GM21737 (cell line): ENCODE measurements at regions not wholly inside any gene's neighbourhood (a gene's known extent, or its start where the extent isn't known, plus 50 kb on each side); places are given as distances from the start of the nearest gene placed in this dataset.

Experiments
- ATAC-seq: cut with Tn5 transposase; IDR thresholded peaks from one replicate; pipeline ENCODE4 v1.9.1; 2021; ENCODE audit warnings: mild to moderate bottlenecking, moderate library complexity; ENCODE audit not compliant: unreplicated experiment

- no peak for ATAC-seq
Measured at GRCh38 chr1:30488324-30488913, 235.0 kb downstream of the MATN1 start.

- ATAC-seq: no peak
Measured at GRCh38 chr1:30487042-30487441, 236.3 kb downstream of the MATN1 start.

GRCh38 chr1:30485072-30485471, 238.3 kb downstream of the MATN1 start:
- ATAC-seq: no peak

GRCh38 chr1:30484668-30485067, 238.7 kb downstream of the MATN1 start:
- no peak for ATAC-seq

GRCh38 chr1:30479575-30479974, 243.8 kb downstream of the MATN1 start:
- no peak for ATAC-seq

GRCh38 chr1:30478799-30479563, 244.4 kb downstream of the MATN1 start:
- ATAC-seq: no peak

GRCh38 chr1:30478283-30478682, 245.1 kb downstream of the MATN1 start:
- ATAC-seq: no peak

GRCh38 chr1:30477588-30477987, 245.8 kb downstream of the MATN1 start:
- ATAC-seq: no peak

GRCh38 chr1:30476911-30477459, 246.4 kb downstream of the MATN1 start:
- ATAC-seq: no peak

GRCh38 chr1:30476476-30476875, 246.9 kb downstream of the MATN1 start:
- no peak for ATAC-seq

GRCh38 chr1:30475966-30476365, 247.4 kb downstream of the MATN1 start:
- ATAC-seq: no peak

- ATAC-seq: no peak
Measured at GRCh38 chr1:30475201-30475600, 248.2 kb downstream of the MATN1 start.

GRCh38 chr1:30474818-30475200, 248.6 kb downstream of the MATN1 start:
- ATAC-seq: no peak

- no peak for ATAC-seq
Measured at GRCh38 chr1:30473922-30474817, 249.2 kb downstream of the MATN1 start.

GRCh38 chr1:30472526-30472925, 250.9 kb downstream of the MATN1 start:
- no peak for ATAC-seq

GRCh38 chr1:30472009-30472408, 251.4 kb downstream of the MATN1 start:
- ATAC-seq: no peak

- ATAC-seq: no peak
Measured at GRCh38 chr1:30471307-30471706, 252.1 kb downstream of the MATN1 start.

- no peak for ATAC-seq
Measured at GRCh38 chr1:30469426-30469825, 254.0 kb downstream of the MATN1 start.

- ATAC-seq: no peak
Measured at GRCh38 chr1:30467101-30467500, 256.3 kb downstream of the MATN1 start.

- no peak for ATAC-seq
Measured at GRCh38 chr1:30466610-30467009, 256.8 kb downstream of the MATN1 start.

GRCh38 chr1:30466026-30466425, 257.4 kb downstream of the MATN1 start:
- no peak for ATAC-seq
